A673 (cell line): ENCODE measurements at regions not wholly inside any gene's neighbourhood (a gene's known extent, or its start where the extent isn't known, plus 50 kb on each side); places are given as distances from the start of the nearest gene placed in this dataset.

ENCODE experiments used
- EZH2 ChIP-seq: fragments of 200-600 bp; sonication (generic); IDR thresholded peaks from 2 replicates; pipeline ENCODE4 v1.6.1; 2017; ENCODE audit warnings: borderline replicate concordance, low read depth, mild to moderate bottlenecking, mixed read lengths, antibody characterized with exemption, low read length; ENCODE audit not compliant: poor library complexity, severe bottlenecking
- TF ChIP-seq, protein P1 (sequence below): fragments of 300-800, 200-600 bp; sonication (generic); conservative IDR thresholded peaks from 2 replicates; pipeline ENCODE4 v1.5.1; 2017; ENCODE audit warnings: low read depth, mild to moderate bottlenecking, antibody characterized with exemption, low read length, moderate library complexity, mixed read lengths

DNA sequence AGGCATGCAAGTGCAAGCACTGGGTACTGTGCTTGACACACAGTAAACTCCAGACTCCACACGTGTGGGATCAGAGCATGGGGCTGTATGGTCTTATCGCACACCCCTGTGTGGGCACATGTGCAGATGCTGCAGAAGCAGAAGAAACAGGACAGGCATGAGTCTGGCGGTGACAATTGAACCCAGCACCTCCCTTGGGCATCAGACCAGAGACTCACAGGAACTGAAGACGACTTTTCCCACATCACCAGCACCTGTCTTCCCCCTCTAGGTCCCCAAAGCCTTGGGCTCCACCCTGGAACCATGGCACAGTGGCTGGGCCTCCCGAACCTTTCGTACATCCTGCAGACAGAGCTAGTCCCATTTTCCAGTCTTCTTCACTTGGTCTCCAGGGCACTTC is 126.4 kb upstream of the CDH5 start:
- TF ChIP-seq, protein P1, sequence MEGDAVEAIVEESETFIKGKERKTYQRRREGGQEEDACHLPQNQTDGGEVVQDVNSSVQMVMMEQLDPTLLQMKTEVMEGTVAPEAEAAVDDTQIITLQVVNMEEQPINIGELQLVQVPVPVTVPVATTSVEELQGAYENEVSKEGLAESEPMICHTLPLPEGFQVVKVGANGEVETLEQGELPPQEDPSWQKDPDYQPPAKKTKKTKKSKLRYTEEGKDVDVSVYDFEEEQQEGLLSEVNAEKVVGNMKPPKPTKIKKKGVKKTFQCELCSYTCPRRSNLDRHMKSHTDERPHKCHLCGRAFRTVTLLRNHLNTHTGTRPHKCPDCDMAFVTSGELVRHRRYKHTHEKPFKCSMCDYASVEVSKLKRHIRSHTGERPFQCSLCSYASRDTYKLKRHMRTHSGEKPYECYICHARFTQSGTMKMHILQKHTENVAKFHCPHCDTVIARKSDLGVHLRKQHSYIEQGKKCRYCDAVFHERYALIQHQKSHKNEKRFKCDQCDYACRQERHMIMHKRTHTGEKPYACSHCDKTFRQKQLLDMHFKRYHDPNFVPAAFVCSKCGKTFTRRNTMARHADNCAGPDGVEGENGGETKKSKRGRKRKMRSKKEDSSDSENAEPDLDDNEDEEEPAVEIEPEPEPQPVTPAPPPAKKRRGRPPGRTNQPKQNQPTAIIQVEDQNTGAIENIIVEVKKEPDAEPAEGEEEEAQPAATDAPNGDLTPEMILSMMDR = no peak
- no peak for TF ChIP-seq EZH2
